Smooth muscle cell (in vitro differentiated cells): ENCODE measurements at regions not wholly inside any gene's neighbourhood (a gene's known extent, or its start where the extent isn't known, plus 50 kb on each side); places are given as distances from the start of the nearest gene placed in this dataset.

Experiments
- DNase-seq: peaks from one replicate; lab custom pipeline; 2025; ENCODE audit not compliant: unreplicated experiment; lab: John Stamatoyannopoulos, UW
- H2AFZ ChIP-seq: fragments of 200-600 bp; sonication (generic); 2 replicates; pipeline ENCODE4 v1.6.0; 2016; ENCODE audit warnings: antibody characterized with exemption, low read depth, mild to moderate bottlenecking
- H3F3A ChIP-seq: fragments of 200-600 bp; sonication (generic); 2 replicates; pipeline ENCODE4 v1.6.0; 2017; ENCODE audit warnings: antibody characterized with exemption, low read depth
- H3K27ac ChIP-seq: fragments of 200-600 bp; sonication (generic); 2 replicates; pipeline ENCODE4 v1.5.1; 2016; ENCODE audit warnings: low read depth, mild to moderate bottlenecking
- H3K27me3 ChIP-seq: fragments of 200-600 bp; sonication (generic); 2 replicates; pipeline ENCODE4 v1.6.1; 2016; ENCODE audit warnings: low read depth, mild to moderate bottlenecking
- H3K36me3 ChIP-seq: fragments of 200-600 bp; sonication (generic); 2 replicates; pipeline ENCODE4 v1.5.1; 2016; ENCODE audit warnings: low read depth
- H3K4me1 ChIP-seq: fragments of 200-600 bp; sonication (generic); 2 replicates; pipeline ENCODE4 v1.5.1; 2016; ENCODE audit warnings: low read depth
- H3K4me2 ChIP-seq: fragments of 200-600 bp; sonication (generic); 2 replicates; pipeline ENCODE4 v1.6.0; 2016; ENCODE audit warnings: mild to moderate bottlenecking
- H3K4me3 ChIP-seq: fragments of 200-600 bp; sonication (generic); 2 replicates; pipeline ENCODE4 v1.5.1; 2016; ENCODE audit warnings: mild to moderate bottlenecking
- H3K79me2 ChIP-seq: fragments of 200-600 bp; sonication (generic); 2 replicates; pipeline ENCODE4 v1.6.0; 2016; ENCODE audit warnings: low read depth, mild to moderate bottlenecking
- H3K9ac ChIP-seq: fragments of 200-600 bp; sonication (generic); 2 replicates; pipeline ENCODE4 v1.6.0; 2016; ENCODE audit warnings: low read depth
- H3K9me3 ChIP-seq: fragments of 200-600 bp; sonication (generic); replicated peaks from 2 replicates; pipeline ENCODE4 v1.5.1; 2016; ENCODE audit warnings: low read depth
- H4K20me1 ChIP-seq: fragments of 200-600 bp; sonication (generic); 2 replicates; pipeline ENCODE4 v1.6.0; 2016; ENCODE audit warnings: low read depth
- WGBS: methylation state at CpG from one replicate; pipeline ENCODE4 v1.1.7; 2016; ENCODE audit warnings: low lambda C conversion rate; 5-methylcytosine and 5-hydroxymethylcytosine counted together
- TF ChIP-seq, protein P1 (sequence below): fragments of 200-600 bp; sonication (generic); IDR thresholded peaks from 2 replicates; pipeline ENCODE4 v1.5.1; 2017; ENCODE audit warnings: borderline replicate concordance, mild to moderate bottlenecking, antibody characterized with exemption; ENCODE audit not compliant: insufficient read depth, poor library complexity, severe bottlenecking

- Histone ChIP-seq H3K27me3 (peaks cover 60% of the 10 kb centered on the region), H3F3A (no peaks in the 10 kb centered on the region), H4K20me1 (no peaks in the 10 kb centered on the region), H3K9ac (no peak overlapping the region), H3K4me3 (no peak overlapping the region), H3K4me1 (no peaks in the 10 kb centered on the region), H3K9me3 (no peaks in the 10 kb centered on the region), H3K79me2 (no peaks in the 10 kb centered on the region), H3K4me2 (no peak overlapping the region), H3K27ac (no peak overlapping the region), H2AFZ (no peak overlapping the region), H3K36me3 (no peaks in the 10 kb centered on the region)
- TF ChIP-seq, protein P1, sequence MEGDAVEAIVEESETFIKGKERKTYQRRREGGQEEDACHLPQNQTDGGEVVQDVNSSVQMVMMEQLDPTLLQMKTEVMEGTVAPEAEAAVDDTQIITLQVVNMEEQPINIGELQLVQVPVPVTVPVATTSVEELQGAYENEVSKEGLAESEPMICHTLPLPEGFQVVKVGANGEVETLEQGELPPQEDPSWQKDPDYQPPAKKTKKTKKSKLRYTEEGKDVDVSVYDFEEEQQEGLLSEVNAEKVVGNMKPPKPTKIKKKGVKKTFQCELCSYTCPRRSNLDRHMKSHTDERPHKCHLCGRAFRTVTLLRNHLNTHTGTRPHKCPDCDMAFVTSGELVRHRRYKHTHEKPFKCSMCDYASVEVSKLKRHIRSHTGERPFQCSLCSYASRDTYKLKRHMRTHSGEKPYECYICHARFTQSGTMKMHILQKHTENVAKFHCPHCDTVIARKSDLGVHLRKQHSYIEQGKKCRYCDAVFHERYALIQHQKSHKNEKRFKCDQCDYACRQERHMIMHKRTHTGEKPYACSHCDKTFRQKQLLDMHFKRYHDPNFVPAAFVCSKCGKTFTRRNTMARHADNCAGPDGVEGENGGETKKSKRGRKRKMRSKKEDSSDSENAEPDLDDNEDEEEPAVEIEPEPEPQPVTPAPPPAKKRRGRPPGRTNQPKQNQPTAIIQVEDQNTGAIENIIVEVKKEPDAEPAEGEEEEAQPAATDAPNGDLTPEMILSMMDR: no peak
- 49% methylated on average over 5 of the region's 5 CpGs for WGBS
- DNase-seq: no peak
These were observed 129.5 kb upstream of the CEP162 start for GRCh38 chr6:84356907-84357306.

GRCh38 chr6:84353459-84354423 lies 126.3 kb upstream of the CEP162 start:
- Histone ChIP-seq H3K9me3 (no peaks in the 10 kb centered on the region), H3K36me3 (no peaks in the 10 kb centered on the region), H3K4me3 (no peak overlapping the region), H3K4me2 (no peak overlapping the region), H3F3A (no peaks in the 10 kb centered on the region), H4K20me1 (no peaks in the 10 kb centered on the region), H2AFZ (no peak overlapping the region), H3K9ac (no peak overlapping the region), H3K27ac (no peak overlapping the region), H3K27me3 (peaks cover 62% of the 10 kb centered on the region), H3K79me2 (no peaks in the 10 kb centered on the region), H3K4me1 (no peaks in the 10 kb centered on the region)
- TF ChIP-seq, protein P1: no peak
- WGBS: 64% methylated on average over 5 of the region's 5 CpGs
- DNase-seq: no peak

GRCh38 chr6:84350397-84350796 lies 123.0 kb upstream of the CEP162 start:
- Histone ChIP-seq H3K4me1 (no peaks in the 10 kb centered on the region), H3K4me3 (no peak overlapping the region), H3K9ac (no peak overlapping the region), H2AFZ (no peak overlapping the region), H3K4me2 (no peak overlapping the region), H3K27ac (no peak overlapping the region), H3K79me2 (no peaks in the 10 kb centered on the region), H4K20me1 (no peaks in the 10 kb centered on the region), H3K9me3 (no peaks in the 10 kb centered on the region), H3K27me3 (peaks cover 67% of the 10 kb centered on the region), H3K36me3 (no peaks in the 10 kb centered on the region), H3F3A (no peaks in the 10 kb centered on the region)
- TF ChIP-seq, protein P1: no peak
- DNase-seq: no peak

- H2AFZ ChIP-seq: no peak overlapping the region
- WGBS: 96% methylated on average over 1 of the region's 1 CpG
- no peaks in the 10 kb centered on the region for H4K20me1 ChIP-seq
- DNase-seq: no peak
- no peaks in the 10 kb centered on the region for H3K79me2 ChIP-seq
- no peak overlapping the region for H3K9ac ChIP-seq
- peaks cover 70% of the 10 kb centered on the region for H3K27me3 ChIP-seq
- TF ChIP-seq, protein P1: no peak
- H3F3A ChIP-seq: no peaks in the 10 kb centered on the region
- no peak overlapping the region for H3K4me2 ChIP-seq
- H3K4me3 ChIP-seq: no peak overlapping the region
- H3K9me3 ChIP-seq: no peaks in the 10 kb centered on the region
- H3K36me3 ChIP-seq: no peaks in the 10 kb centered on the region
- no peaks in the 10 kb centered on the region for H3K4me1 ChIP-seq
- H3K27ac ChIP-seq: no peak overlapping the region
These were observed 122.1 kb upstream of the CEP162 start for GRCh38 chr6:84349542-84349941.
